GM11168 (cell line): ENCODE measurements at regions not wholly inside any gene's neighbourhood (a gene's known extent, or its start where the extent isn't known, plus 50 kb on each side); places are given as distances from the start of the nearest gene placed in this dataset.

ENCODE experiments used
- in situ Hi-C: fragments of 300-500 bp; cut with MboI; formaldehyde crosslinking; loops from one replicate; pipeline ENCODE4 v1.12.0; 2022; ENCODE audit warnings: low sequenced_read_pairs; ENCODE audit not compliant: unreplicated experiment

GRCh38 chr12:111072299-111072698, 151.9 kb upstream of the MYL2 start:
- in situ Hi-C loops, result no loop called here

GRCh38 chr12:111069886-111070285, 149.5 kb upstream of the MYL2 start:
- in situ Hi-C loops, result no loop called here

GRCh38 chr12:111068290-111068689, 147.9 kb upstream of the MYL2 start:
- in situ Hi-C loops, result no loop called here

- in situ Hi-C loops, result no loop called here
Observed at GRCh38 chr12:111067498-111067897, 147.1 kb upstream of the MYL2 start.

GRCh38 chr12:111066744-111067437, 146.5 kb upstream of the MYL2 start:
- in situ Hi-C loops, result no loop called here

GRCh38 chr12:111064982-111065381, 144.6 kb upstream of the MYL2 start:
- in situ Hi-C loops, result no loop called here

GRCh38 chr12:111064154-111064553, 143.8 kb upstream of the MYL2 start:
- in situ Hi-C loops, result no loop called here

GRCh38 chr12:111063295-111064026, 143.1 kb upstream of the MYL2 start:
- in situ Hi-C loops, result no loop called here

- in situ Hi-C loops, result no loop called here
Observed at GRCh38 chr12:111057701-111058425, 137.5 kb upstream of the MYL2 start.

- in situ Hi-C loops, result no loop called here
Observed at GRCh38 chr12:111056618-111057521, 136.5 kb upstream of the MYL2 start.

GRCh38 chr12:111055181-111055880, 135.0 kb upstream of the MYL2 start:
- in situ Hi-C loops, result no loop called here

GRCh38 chr12:111048991-111049390, 128.6 kb upstream of the MYL2 start:
- in situ Hi-C loops, result no loop called here

GRCh38 chr12:111046896-111047295, 126.5 kb upstream of the MYL2 start:
- in situ Hi-C loops, result no loop called here

- in situ Hi-C loops, result no loop called here
Observed at GRCh38 chr12:111045941-111046340, 125.6 kb upstream of the MYL2 start.

GRCh38 chr12:111041091-111041490, 120.7 kb upstream of the MYL2 start:
- in situ Hi-C loops, result no loop called here

GRCh38 chr12:111040690-111041089, 120.3 kb upstream of the MYL2 start:
- in situ Hi-C loops, result no loop called here

GRCh38 chr12:111038941-111039340, 118.6 kb upstream of the MYL2 start:
- in situ Hi-C loops, result no loop called here

- in situ Hi-C loops, result no loop called here
Observed at GRCh38 chr12:111038077-111038476, 117.7 kb upstream of the MYL2 start.

- in situ Hi-C loops, result no loop called here
Observed at GRCh38 chr12:111037047-111037446, 116.7 kb upstream of the MYL2 start.
